ENCODE measurements at regions not wholly inside any gene's neighbourhood (a gene's known extent, or its start where the extent isn't known, plus 50 kb on each side); places are given as distances from the start of the nearest gene placed in this dataset.
"Not testable (repeated sequence)": the region's sequence is repeated elsewhere in the genome, so short reads cannot be mapped to it uniquely, and the experiment has no call there.

GRCh38 chr1:121519042-121519755 lies 334.4 kb downstream of the SRGAP2C start:
- DNase-seq (ENCODE audit: low spot score) = peak; percentile 41

GRCh38 chr1:121519756-121520286 lies 335.0 kb downstream of the SRGAP2C start:
- DNase-seq (ENCODE audit: low spot score) = not testable (repeated sequence)

GRCh38 chr1:121522061-121522759 lies 337.4 kb downstream of the SRGAP2C start:
- no peak for DNase-seq (ENCODE audit: low spot score)

- not testable (repeated sequence) for DNase-seq (ENCODE audit: low spot score)
Measured at GRCh38 chr1:121523112-121523511, 338.3 kb downstream of the SRGAP2C start.

- DNase-seq (ENCODE audit: low spot score) = no peak
Measured at GRCh38 chr1:121525355-121525754, 340.6 kb downstream of the SRGAP2C start.

GRCh38 chr1:121528958-121529357 lies 344.2 kb downstream of the SRGAP2C start:
- DNase-seq (ENCODE audit: low spot score) = not testable (repeated sequence)

GRCh38 chr1:121530026-121530425 lies 345.3 kb downstream of the SRGAP2C start:
- DNase-seq (ENCODE audit: low spot score) = not testable (repeated sequence)

GRCh38 chr1:121531747-121532146 lies 347.0 kb downstream of the SRGAP2C start:
- DNase-seq (ENCODE audit: low spot score) = not testable (repeated sequence)

- DNase-seq (ENCODE audit: low spot score) = not testable (repeated sequence)
Measured at GRCh38 chr1:121538148-121538547, 353.4 kb downstream of the SRGAP2C start.

GRCh38 chr1:121538943-121539575 lies 354.3 kb downstream of the SRGAP2C start:
- DNase-seq (ENCODE audit: low spot score) = no peak

GRCh38 chr1:121543988-121544387 lies 359.2 kb downstream of the SRGAP2C start:
- not testable (repeated sequence) for DNase-seq (ENCODE audit: low spot score)

- no peak for DNase-seq (ENCODE audit: low spot score)
Measured at GRCh38 chr1:121544500-121544899, 359.7 kb downstream of the SRGAP2C start.

GRCh38 chr1:121545899-121546298 lies 361.1 kb downstream of the SRGAP2C start:
- DNase-seq (ENCODE audit: low spot score) = not testable (repeated sequence)

- no peak for DNase-seq (ENCODE audit: low spot score)
Measured at GRCh38 chr1:121546830-121547591, 362.2 kb downstream of the SRGAP2C start.

GRCh38 chr1:121547726-121548125 lies 363.0 kb downstream of the SRGAP2C start:
- not testable (repeated sequence) for DNase-seq (ENCODE audit: low spot score)

- DNase-seq (ENCODE audit: low spot score) = not testable (repeated sequence)
Measured at GRCh38 chr1:121550817-121551216, 366.0 kb downstream of the SRGAP2C start.

GRCh38 chr1:121551491-121551890 lies 366.7 kb downstream of the SRGAP2C start:
- not testable (repeated sequence) for DNase-seq (ENCODE audit: low spot score)

- DNase-seq (ENCODE audit: low spot score) = not testable (repeated sequence)
Measured at GRCh38 chr1:121556560-121556959, 371.8 kb downstream of the SRGAP2C start.

GRCh38 chr1:121558034-121558433 lies 373.3 kb downstream of the SRGAP2C start:
- not testable (repeated sequence) for DNase-seq (ENCODE audit: low spot score)

GRCh38 chr1:121558514-121558913 lies 373.7 kb downstream of the SRGAP2C start:
- peak; percentile 62 for DNase-seq (ENCODE audit: low spot score)

GRCh38 chr1:121566346-121566745 lies 381.6 kb downstream of the SRGAP2C start:
- no peak for DNase-seq (ENCODE audit: low spot score)

- DNase-seq (ENCODE audit: low spot score) = no peak
Measured at GRCh38 chr1:121569428-121569827, 384.7 kb downstream of the SRGAP2C start.

All from AG20443 (cell line).